GM20000 (cell line): ENCODE measurements at regions not wholly inside any gene's neighbourhood (a gene's known extent, or its start where the extent isn't known, plus 50 kb on each side); places are given as distances from the start of the nearest gene placed in this dataset.

Experiments used
- DNase-seq: peaks from one replicate; pipeline ENCODE4 v3.0.0; 2012; ENCODE audit warnings: low spot score
- TF ChIP-seq, protein P1 (sequence below): IDR thresholded peaks from 2 replicates; pipeline ENCODE4 v1.5.1; 2012; ENCODE audit warnings: mild to moderate bottlenecking, control low read depth; ENCODE audit errors: extremely low read depth, missing control alignments

DNA sequence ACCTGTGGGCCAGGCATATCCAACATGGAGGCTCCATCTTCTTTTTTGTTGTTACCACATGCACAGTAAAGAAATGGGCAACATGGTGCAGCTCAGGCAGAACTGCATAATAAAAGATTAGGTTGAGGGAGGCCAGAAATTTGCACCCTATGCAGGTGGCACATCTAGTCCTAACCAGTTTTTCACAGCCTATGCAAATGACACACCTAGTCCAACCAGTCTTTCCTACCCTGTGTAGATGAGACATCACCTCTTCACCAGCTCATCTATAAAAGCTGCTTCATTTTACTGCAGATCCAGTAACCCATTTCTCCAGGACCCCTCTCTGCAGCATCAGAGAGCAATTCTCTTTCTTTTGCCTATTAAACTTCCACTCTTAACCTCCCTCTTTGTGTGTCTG is 411.0 kb upstream of the PCDH15 start:
- no peak for DNase-seq
- TF ChIP-seq, protein P1, sequence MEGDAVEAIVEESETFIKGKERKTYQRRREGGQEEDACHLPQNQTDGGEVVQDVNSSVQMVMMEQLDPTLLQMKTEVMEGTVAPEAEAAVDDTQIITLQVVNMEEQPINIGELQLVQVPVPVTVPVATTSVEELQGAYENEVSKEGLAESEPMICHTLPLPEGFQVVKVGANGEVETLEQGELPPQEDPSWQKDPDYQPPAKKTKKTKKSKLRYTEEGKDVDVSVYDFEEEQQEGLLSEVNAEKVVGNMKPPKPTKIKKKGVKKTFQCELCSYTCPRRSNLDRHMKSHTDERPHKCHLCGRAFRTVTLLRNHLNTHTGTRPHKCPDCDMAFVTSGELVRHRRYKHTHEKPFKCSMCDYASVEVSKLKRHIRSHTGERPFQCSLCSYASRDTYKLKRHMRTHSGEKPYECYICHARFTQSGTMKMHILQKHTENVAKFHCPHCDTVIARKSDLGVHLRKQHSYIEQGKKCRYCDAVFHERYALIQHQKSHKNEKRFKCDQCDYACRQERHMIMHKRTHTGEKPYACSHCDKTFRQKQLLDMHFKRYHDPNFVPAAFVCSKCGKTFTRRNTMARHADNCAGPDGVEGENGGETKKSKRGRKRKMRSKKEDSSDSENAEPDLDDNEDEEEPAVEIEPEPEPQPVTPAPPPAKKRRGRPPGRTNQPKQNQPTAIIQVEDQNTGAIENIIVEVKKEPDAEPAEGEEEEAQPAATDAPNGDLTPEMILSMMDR, result no peak

DNA sequence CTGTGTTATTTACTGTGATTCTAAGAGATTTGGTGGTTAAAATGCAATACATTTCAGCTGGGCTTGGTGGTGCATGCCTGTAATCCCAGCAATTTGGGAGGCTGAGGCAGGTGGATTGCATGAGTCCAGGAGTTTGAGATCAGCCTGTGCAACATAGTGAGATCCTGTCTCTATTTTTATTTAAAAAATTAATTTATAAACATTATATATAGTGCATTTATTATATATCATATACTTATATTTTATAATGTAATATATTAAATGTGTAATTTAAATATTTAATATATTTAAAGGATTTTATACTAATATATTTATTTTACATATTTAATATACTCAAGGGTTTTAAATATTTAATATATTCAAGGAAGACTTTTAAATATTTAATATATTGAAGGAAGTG is 402.8 kb upstream of the PCDH15 start:
- DNase-seq, result no peak
- TF ChIP-seq, protein P1, result no peak

DNA sequence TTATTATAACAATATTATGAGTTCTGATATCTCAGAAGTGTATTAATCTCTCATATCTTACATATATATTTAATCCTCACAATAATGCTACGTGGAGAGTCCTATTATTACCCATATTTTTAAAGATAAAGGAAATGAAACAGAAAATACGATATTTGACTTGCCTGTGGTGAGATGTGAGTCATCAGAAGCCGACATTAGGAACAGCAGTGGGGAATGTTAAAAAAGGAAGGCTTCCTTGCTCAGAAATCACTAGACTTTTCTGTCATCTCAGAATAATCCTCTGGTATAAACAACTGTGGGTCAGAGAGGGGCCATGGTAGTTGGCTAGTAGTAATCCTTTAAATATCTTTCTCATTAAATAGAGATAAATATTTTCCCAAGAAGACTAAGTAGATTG is 402.3 kb upstream of the PCDH15 start:
- TF ChIP-seq, protein P1, result no peak
- no peak for DNase-seq

DNA sequence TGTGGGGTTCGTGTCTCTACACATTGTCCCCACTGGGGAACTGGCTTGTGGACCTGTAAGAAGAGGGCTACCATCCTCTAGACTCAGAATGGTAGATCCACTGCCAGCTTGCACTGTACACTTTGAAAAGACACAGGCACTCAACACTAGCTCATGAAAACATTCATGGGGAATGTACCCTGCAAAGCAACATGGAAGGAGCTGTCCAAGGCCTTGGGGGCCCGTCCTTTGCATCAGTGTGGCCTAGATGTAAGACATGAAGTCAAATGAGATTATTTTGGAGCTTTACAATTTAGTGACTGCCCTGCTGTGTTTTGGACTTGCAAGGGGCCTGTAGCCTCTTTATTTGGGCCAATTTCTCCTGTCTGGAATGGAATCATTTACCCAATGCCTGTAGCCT is 399.0 kb upstream of the PCDH15 start:
- DNase-seq, result no peak
- TF ChIP-seq, protein P1, result no peak

DNA sequence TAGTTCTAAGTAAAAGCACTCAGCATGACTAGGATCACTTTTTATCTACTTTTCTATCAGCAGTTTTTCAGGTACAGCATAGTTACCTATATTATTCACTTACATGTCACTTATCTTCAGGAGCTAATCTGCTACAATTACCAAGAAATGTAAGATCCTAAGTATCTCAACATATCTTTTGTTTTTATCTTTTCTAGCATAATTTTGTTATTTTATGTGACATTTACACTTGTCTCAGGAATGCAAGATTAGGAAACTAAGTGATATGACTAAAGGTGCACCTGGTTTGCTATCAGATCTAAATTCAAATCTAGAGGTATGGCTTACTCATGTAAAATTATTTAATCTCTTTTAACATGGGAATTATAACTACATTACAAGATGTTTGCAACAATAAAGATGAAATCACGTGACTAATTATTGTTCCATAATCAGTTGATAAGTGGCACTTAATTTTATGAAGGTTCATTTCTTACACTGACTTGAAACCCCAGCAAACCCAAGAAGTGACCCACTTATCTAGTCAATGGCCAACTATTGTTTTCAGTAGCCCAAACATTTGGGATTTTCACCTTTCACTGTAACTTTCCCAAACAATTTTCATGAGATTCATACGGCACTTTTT is 390.3 kb upstream of the PCDH15 start:
- DNase-seq, result no peak
- TF ChIP-seq, protein P1, result no peak

DNA sequence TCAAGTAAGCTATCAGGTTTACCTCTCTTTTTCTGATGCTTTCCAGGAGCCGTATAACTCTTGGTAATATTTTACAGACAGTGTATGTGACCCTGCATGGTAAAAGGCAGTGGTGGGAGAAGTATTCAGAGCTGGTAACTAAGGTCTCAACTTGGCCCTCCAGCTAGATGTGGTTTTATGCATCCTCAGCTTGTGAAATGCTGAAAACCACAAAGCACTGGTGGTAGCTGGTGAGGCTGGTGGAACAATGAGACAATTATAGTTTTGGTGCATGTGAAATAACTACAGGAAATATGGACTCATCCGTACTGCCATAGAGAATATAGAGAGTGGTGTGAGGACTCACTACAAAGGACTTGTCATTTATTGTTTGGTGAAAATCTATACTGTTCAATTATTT is 383.0 kb upstream of the PCDH15 start:
- DNase-seq, result no peak
- TF ChIP-seq, protein P1, result no peak

DNA sequence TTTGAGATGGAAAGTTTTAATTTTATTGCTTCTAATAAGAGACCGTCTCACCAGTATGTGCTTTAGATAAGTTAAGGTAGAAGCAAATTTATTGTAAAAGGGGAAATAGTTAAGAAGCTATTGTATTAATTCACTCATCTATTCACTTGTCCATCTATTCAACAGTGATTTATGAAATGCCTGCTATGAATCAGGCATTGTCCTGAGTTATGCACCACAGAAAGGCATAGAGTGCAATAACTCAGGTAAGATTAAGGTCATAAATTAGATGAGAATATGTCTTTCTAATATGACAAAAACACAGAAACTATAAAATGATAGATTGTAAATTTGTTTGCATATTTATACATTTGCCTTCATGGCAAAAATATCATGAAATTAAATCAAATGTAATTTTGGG is 379.3 kb upstream of the PCDH15 start:
- no peak for DNase-seq
- TF ChIP-seq, protein P1, result no peak
